Breast epithelium (tissue), 4 donors: ENCODE measurements at regions not wholly inside any gene's neighbourhood (a gene's known extent, or its start where the extent isn't known, plus 50 kb on each side); places are given as distances from the start of the nearest gene placed in this dataset.
A peak's percentile ranks its signal among the peaks of the same experiment; 100 is the strongest.

Experiments used
- DNase-seq, 2 donors: peaks; one replicate each; pipeline ENCODE4 v3.0.0-alpha.2; 2019; ENCODE audit warnings: low spot score in 2 of 2
- H3K27ac ChIP-seq, 2 donors: fragments of 200-600 bp; sonication (generic) in 1 of 2; one replicate each; pipeline ENCODE4 v1.5.1; 2016 to 2019; ENCODE audit warnings: mild to moderate bottlenecking in 1 of 2
- H3K27me3 ChIP-seq, 2 donors: fragments of 200-600 bp; sonication (generic) in 1 of 2; one replicate each; pipeline versions ENCODE4 v1.5.1 to v1.6.0; 2017 to 2019; ENCODE audit warnings: control low read depth in 1 of 2, mild to moderate bottlenecking in 1 of 2
- H3K36me3 ChIP-seq: fragments of 200-600 bp; one replicate; pipeline ENCODE4 v1.5.1; 2019
- H3K4me1 ChIP-seq, 2 donors: fragments of 200-600 bp; sonication (generic); one replicate each; pipeline ENCODE4 v1.5.1; 2016 to 2019; ENCODE audit warnings: control low read depth in 1 of 2
- H3K4me3 ChIP-seq, 3 donors: fragments of 200-600 bp; sonication (generic); 1 replicate in 2 of 3; 2 replicates in 1 of 3; pipeline ENCODE4 v1.5.1; 2016 to 2019; ENCODE audit warnings: mild to moderate bottlenecking in 3 of 3, moderate library complexity in 2 of 3
- H3K9me3 ChIP-seq, 2 donors: fragments of 200-600 bp; sonication (generic) in 1 of 2; one replicate each; pipeline ENCODE4 v1.5.1; 2016 to 2019; ENCODE audit warnings: control low read depth in 1 of 2
- CTCF ChIP-seq, 3 donors: fragments of 450-650 bp; IDR thresholded peaks; one replicate each; pipeline ENCODE4 v1.5.1; 2016 to 2017; ENCODE audit warnings: antibody characterized with exemption in 3 of 3, mild to moderate bottlenecking in 3 of 3, moderate library complexity in 3 of 3
- POLR2A ChIP-seq: fragments of 450-650 bp; IDR thresholded peaks from one replicate; pipeline ENCODE4 v1.6.1; 2016; ENCODE audit warnings: antibody characterized with exemption, mild to moderate bottlenecking, moderate library complexity
- POLR2AphosphoS5 ChIP-seq, 3 donors: sonication (generic); formaldehyde crosslinking; IDR thresholded peaks; one replicate each; pipeline ENCODE4 v1.6.1; 2017; ENCODE audit warnings: antibody characterized with exemption in 3 of 3
- intact Hi-C: fragments of 100-400 bp; cut with DNase I; formaldehyde crosslinking; loops from one replicate; pipeline ENCODE4 v1.15.1; 2023; ENCODE audit warnings: low total_unique reads

- TF ChIP-seq POLR2A (no peak), POLR2AphosphoS5 (IDR thresholded peaks at IDR 0.05) (no peak), CTCF (IDR thresholded peaks at IDR 0.05) (no peak)
- H3K9me3 ChIP-seq = no peaks in the 10 kb centered on the region
- no peak overlapping the region for H3K4me3 ChIP-seq
- no peak overlapping the region for H3K27ac ChIP-seq
- DNase-seq = no peak
- intact Hi-C loops = loop anchor here (10.0 kb wide), 1 partner anchor 783 kb away; no protein-coding TSS in a partner anchor
- H3K4me1 ChIP-seq = no peaks in the 10 kb centered on the region
- H3K27me3 ChIP-seq = no peaks in the 10 kb centered on the region
- H3K36me3 ChIP-seq = no peaks in the 10 kb centered on the region
Observed at GRCh38 chr6:55981660-55982059, 106.3 kb upstream of the BMP5 start.

- Histone ChIP-seq H3K9me3 (no peaks in the 10 kb centered on the region), H3K36me3 (no peaks in the 10 kb centered on the region), H3K27me3 (no peaks in the 10 kb centered on the region), H3K27ac (no peak overlapping the region), H3K4me1 (no peaks in the 10 kb centered on the region), H3K4me3 (no peak overlapping the region)
- TF ChIP-seq POLR2A (no peak), CTCF (IDR thresholded peaks at IDR 0.05) (peak; percentile 60 to 74 (median 69))
- no peak for DNase-seq
- intact Hi-C loops = loop anchor here (10.0 kb wide), 1 partner anchor 784 kb away; no protein-coding TSS in a partner anchor
Observed at GRCh38 chr6:55980627-55981211, 105.3 kb upstream of the BMP5 start.

DNA sequence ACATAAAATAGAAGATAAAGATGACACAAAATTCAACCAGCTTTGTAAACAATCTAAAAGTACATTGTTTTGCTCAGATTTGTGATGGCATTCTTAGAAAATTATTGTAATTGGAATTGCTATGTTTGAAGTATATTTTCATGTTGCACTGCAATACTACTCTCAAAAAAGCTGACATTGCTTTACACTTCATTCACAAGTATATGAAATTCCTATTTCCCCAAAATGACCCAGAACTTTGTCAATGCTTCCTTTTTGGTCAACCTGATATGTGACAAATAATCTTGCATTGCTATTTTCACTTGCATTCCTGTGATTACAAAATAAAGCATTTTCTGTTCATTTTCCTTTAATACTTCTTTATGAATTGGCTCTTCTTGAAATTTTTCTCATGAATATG lies 104.1 kb upstream of the BMP5 start:
- Histone ChIP-seq H3K27me3 (no peaks in the 10 kb centered on the region), H3K4me1 (no peaks in the 10 kb centered on the region), H3K9me3 (no peaks in the 10 kb centered on the region), H3K4me3 (no peak overlapping the region), H3K36me3 (no peaks in the 10 kb centered on the region), H3K27ac (no peak overlapping the region)
- intact Hi-C loops = no loop called here
- TF ChIP-seq CTCF (IDR thresholded peaks at IDR 0.05) (no peak), POLR2A (no peak)
- no peak for DNase-seq

- Histone ChIP-seq H3K36me3 (no peaks in the 10 kb centered on the region), H3K27me3 (no peaks in the 10 kb centered on the region), H3K27ac (no peak overlapping the region), H3K9me3 (no peaks in the 10 kb centered on the region), H3K4me1 (no peaks in the 10 kb centered on the region), H3K4me3 (no peak overlapping the region)
- DNase-seq = no peak
- intact Hi-C loops = no loop called here
- no peak for TF ChIP-seq CTCF (IDR thresholded peaks at IDR 0.05)
- no peak for TF ChIP-seq POLR2A
- TF ChIP-seq POLR2AphosphoS5 (IDR thresholded peaks at IDR 0.05) = no peak
Observed at GRCh38 chr6:55977959-55978665, 102.7 kb upstream of the BMP5 start.

DNA sequence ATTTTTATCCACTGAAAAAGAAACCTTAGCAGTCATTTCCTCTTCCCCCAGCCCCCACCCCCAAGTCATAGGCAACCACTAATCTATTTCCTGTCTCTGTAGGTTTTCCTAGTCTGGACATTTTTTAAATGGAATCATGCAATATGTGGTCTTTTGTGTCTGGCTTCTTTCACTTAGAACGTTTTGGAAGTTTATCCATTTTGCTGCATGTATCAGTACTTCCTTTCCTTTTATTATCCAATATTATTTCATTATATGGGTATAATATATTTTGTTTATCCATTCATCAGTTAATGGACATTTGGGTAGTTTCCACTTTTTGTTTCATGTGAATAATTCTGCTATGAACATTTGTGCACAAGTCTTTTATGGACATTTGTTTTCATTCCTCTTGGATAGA lies 99.3 kb upstream of the BMP5 start:
- H3K36me3 ChIP-seq = no peaks in the 10 kb centered on the region
- DNase-seq = no peak
- H3K4me1 ChIP-seq = no peaks in the 10 kb centered on the region
- H3K27me3 ChIP-seq = no peaks in the 10 kb centered on the region
- H3K9me3 ChIP-seq = no peaks in the 10 kb centered on the region
- H3K4me3 ChIP-seq = no peak overlapping the region
- TF ChIP-seq POLR2A (no peak), POLR2AphosphoS5 (IDR thresholded peaks at IDR 0.05) (no peak), CTCF (IDR thresholded peaks at IDR 0.05) (no peak)
- no peak overlapping the region for H3K27ac ChIP-seq
- intact Hi-C loops = no loop called here
